ENCODE measurements at regions not wholly inside any gene's neighbourhood (a gene's known extent, or its start where the extent isn't known, plus 50 kb on each side); places are given as distances from the start of the nearest gene placed in this dataset.

DNA sequence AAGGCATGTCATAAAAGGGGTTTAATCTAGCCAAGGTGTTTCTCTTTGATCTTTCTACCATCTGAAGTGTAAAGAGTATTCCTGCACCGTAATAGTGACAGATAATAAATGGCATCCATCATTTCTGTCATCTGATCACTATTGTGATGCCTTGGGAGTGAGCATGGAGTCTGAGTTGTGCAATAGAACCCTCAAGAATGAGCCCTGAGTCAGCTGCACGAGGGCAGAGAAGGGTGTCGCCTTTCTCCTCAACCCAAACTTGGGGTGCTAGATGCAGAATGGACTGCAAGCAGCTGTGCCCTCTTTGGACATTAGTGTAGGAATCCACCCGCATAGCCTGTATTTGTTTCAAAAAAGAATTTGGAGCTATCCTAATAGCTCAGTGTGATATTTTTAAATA, 115.2 kb downstream of the ZNF37A start:
- no peak for TF ChIP-seq POLR2AphosphoS5 (IDR thresholded peaks at IDR 0.05; ENCODE audit: low read depth, low read length)
- TF ChIP-seq POLR2A (IDR thresholded peaks at IDR 0.05; ENCODE audit: low read depth, low read length) = no peak
- TF ChIP-seq TAF1 (IDR thresholded peaks at IDR 0.05; ENCODE audit: borderline replicate concordance, low read depth, low read length) = no peak
